ENCODE measurements at regions not wholly inside any gene's neighbourhood (a gene's known extent, or its start where the extent isn't known, plus 50 kb on each side); places are given as distances from the start of the nearest gene placed in this dataset.

- ChIA-PET RAD21 (ENCODE audit: low non-redundant PET in 1 of 2, low total read pairs in 2 of 2, uncharacterized antibody in 2 of 2, unreplicated experiment in 2 of 2) (no interaction called here), POLR2A (no interaction called here), CTCF (no interaction called here)
- Histone ChIP-seq H3K4me3 (replicated peaks in 1 of 2; ENCODE audit: low read depth in 1 of 2, low read length in 2 of 2) (no peak overlapping the region), H3K27ac (ENCODE audit: low read depth, low read length) (no peak overlapping the region), H3K4me1 (ENCODE audit: control insufficient read depth in 1 of 2, insufficient read depth in 2 of 2, low read length in 2 of 2) (no peaks in the 10 kb centered on the region), H3K27me3 (ENCODE audit: insufficient read depth, low read length) (no peaks in the 10 kb centered on the region), H3K36me3 (ENCODE audit: control insufficient read depth in 1 of 2, insufficient read depth in 2 of 2, low read length in 2 of 2) (no peaks in the 10 kb centered on the region), H3K79me2 (ENCODE audit: insufficient read depth, low read length) (no peaks in the 10 kb centered on the region), H3K4me2 (ENCODE audit: low read length) (no peak overlapping the region), H3K9me3 (ENCODE audit: control insufficient read depth in 1 of 2, insufficient read depth in 1 of 2, low read depth in 1 of 2, low read length in 2 of 2) (peaks cover 0 to 5% of the 10 kb centered on the region in 2 experiments; a peak in 1 of 4 replicates), H3K9ac (ENCODE audit: low read length) (no peak overlapping the region), H4K20me1 (ENCODE audit: insufficient read depth) (no peaks in the 10 kb centered on the region), H2AFZ (ENCODE audit: low read depth, low read length, poor library complexity, severe bottlenecking) (no peak overlapping the region), H3K9me2 (ENCODE audit: insufficient read depth) (no peaks in the 10 kb centered on the region)
- intact Hi-C loops (cut with micrococcal nuclease) = no loop called here
- no peak for TF ChIP-seq ZNF274 (IDR thresholded peaks at IDR 0.05; ENCODE audit: low read depth, low read length)
- TF ChIP-seq FOSL1 (IDR thresholded peaks at IDR 0.05; ENCODE audit: low read depth) = no peak
- no peak for TF ChIP-seq SRF (IDR thresholded peaks at IDR 0.05; ENCODE audit: low read depth)
- TF ChIP-seq YY1 (IDR thresholded peaks at IDR 0.05; ENCODE audit: extremely low read depth, insufficient replicate concordance, low read depth, low read length) = no peak
- no peak for DNase-seq (ENCODE audit: low read depth, low spot score)
- no TSS peak for BruUV-seq (replicated peaks)
- no peak for ATAC-seq
These were observed 100.2 kb downstream of the KIF26A start for GRCh38 chr14:104238424-104239184.

- intact Hi-C loops (cut with micrococcal nuclease) = no loop called here
- no peak overlapping the region for H3K4me3 ChIP-seq (replicated peaks in 1 of 2; ENCODE audit: low read depth in 1 of 2, low read length in 2 of 2)
- no peaks in the 10 kb centered on the region for H3K36me3 ChIP-seq (ENCODE audit: control insufficient read depth in 1 of 2, insufficient read depth in 2 of 2, low read length in 2 of 2)
- TF ChIP-seq YY1 (IDR thresholded peaks at IDR 0.05; ENCODE audit: extremely low read depth, insufficient replicate concordance, low read depth, low read length) (no peak), EGR1 (IDR thresholded peaks at IDR 0.05; ENCODE audit: low read depth) (no peak), CBX3 (IDR thresholded peaks at IDR 0.05; ENCODE audit: low read depth) (no peak), JUND (IDR thresholded peaks at IDR 0.05) (no peak), SP1 (IDR thresholded peaks at IDR 0.05; ENCODE audit: low read depth) (no peak), TCF7L2 (IDR thresholded peaks at IDR 0.05; ENCODE audit: borderline replicate concordance, extremely low read depth, insufficient read depth, insufficient read length) (no peak), FOSL1 (IDR thresholded peaks at IDR 0.05; ENCODE audit: low read depth) (no peak), ELF1 (IDR thresholded peaks at IDR 0.05; ENCODE audit: borderline replicate concordance, low read depth) (no peak), SIN3A (IDR thresholded peaks at IDR 0.05; ENCODE audit: low read depth) (no peak), EZH2phosphoT487 (IDR thresholded peaks at IDR 0.05; ENCODE audit: borderline replicate concordance) (no peak), SRF (IDR thresholded peaks at IDR 0.05; ENCODE audit: low read depth) (no peak), CTCF (IDR thresholded peaks at IDR 0.05 in 2 of 3, conservative IDR thresholded peaks at IDR 0.05 in 1 of 3; ENCODE audit: borderline replicate concordance in 1 of 3, insufficient read depth in 1 of 3, low read depth in 2 of 3, low read length in 2 of 3) (no peak), ATF3 (IDR thresholded peaks at IDR 0.05) (no peak)
- no peak for DNase-seq (ENCODE audit: low read depth, low spot score)
- no peak for ATAC-seq
- H2AFZ ChIP-seq (ENCODE audit: low read depth, low read length, poor library complexity, severe bottlenecking) = no peak overlapping the region
- no peaks in the 10 kb centered on the region for H3K27me3 ChIP-seq (ENCODE audit: insufficient read depth, low read length)
- no peaks in the 10 kb centered on the region for H3K9me2 ChIP-seq (ENCODE audit: insufficient read depth)
- ChIA-PET RAD21 (ENCODE audit: low non-redundant PET in 1 of 2, low total read pairs in 2 of 2, uncharacterized antibody in 2 of 2, unreplicated experiment in 2 of 2) (no interaction called here), CTCF (no interaction called here), POLR2A (no interaction called here)
- H3K79me2 ChIP-seq (ENCODE audit: insufficient read depth, low read length) = no peaks in the 10 kb centered on the region
- no peak overlapping the region for H3K27ac ChIP-seq (ENCODE audit: low read depth, low read length)
- no peaks in the 10 kb centered on the region for H4K20me1 ChIP-seq (ENCODE audit: insufficient read depth)
- no TSS peak for BruUV-seq (replicated peaks)
- no peak overlapping the region for H3K9ac ChIP-seq (ENCODE audit: low read length)
- H3K4me1 ChIP-seq (ENCODE audit: control insufficient read depth in 1 of 2, insufficient read depth in 2 of 2, low read length in 2 of 2) = no peaks in the 10 kb centered on the region
- peaks cover 0 to 2% of the 10 kb centered on the region in 2 experiments; a peak in 1 of 4 replicates for H3K9me3 ChIP-seq (ENCODE audit: control insufficient read depth in 1 of 2, insufficient read depth in 1 of 2, low read depth in 1 of 2, low read length in 2 of 2)
- no peak overlapping the region for H3K4me2 ChIP-seq (ENCODE audit: low read length)
These were observed 100.9 kb downstream of the KIF26A start for GRCh38 chr14:104239185-104239775.
